GM18499 (cell line): ENCODE measurements at regions not wholly inside any gene's neighbourhood (a gene's known extent, or its start where the extent isn't known, plus 50 kb on each side); places are given as distances from the start of the nearest gene placed in this dataset.
"Not testable (repeated sequence)": the region's sequence is repeated elsewhere in the genome, so short reads cannot be mapped to it uniquely, and the experiment has no call there.

Experiments used
- ATAC-seq: cut with Tn5 transposase; IDR thresholded peaks from one replicate; pipeline ENCODE4 v1.9.1; 2021; ENCODE audit warnings: moderate number of reproducible peaks; ENCODE audit not compliant: insufficient read depth, unreplicated experiment

DNA sequence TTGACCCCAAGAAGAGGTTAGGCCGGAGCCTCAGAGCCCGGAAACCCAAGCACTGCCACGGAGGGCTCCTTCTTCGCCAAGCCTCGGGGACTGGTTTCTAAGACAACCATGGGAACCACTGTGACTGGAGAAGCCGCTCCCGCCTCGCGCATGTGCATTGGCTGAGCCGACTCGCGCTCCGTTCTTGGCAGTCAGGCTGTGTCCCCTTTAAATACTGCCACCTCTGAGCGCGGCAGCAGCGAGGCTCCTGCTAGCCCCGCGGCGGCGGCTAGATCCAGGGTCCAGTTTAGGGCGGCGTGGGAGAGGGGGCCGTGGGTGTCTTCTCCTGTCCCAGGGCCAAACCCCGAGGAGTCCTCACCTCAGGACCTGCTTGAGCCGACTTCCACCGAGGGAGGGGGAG is 457.1 kb upstream of the ZNG1F start:
- not testable (repeated sequence) for ATAC-seq

DNA sequence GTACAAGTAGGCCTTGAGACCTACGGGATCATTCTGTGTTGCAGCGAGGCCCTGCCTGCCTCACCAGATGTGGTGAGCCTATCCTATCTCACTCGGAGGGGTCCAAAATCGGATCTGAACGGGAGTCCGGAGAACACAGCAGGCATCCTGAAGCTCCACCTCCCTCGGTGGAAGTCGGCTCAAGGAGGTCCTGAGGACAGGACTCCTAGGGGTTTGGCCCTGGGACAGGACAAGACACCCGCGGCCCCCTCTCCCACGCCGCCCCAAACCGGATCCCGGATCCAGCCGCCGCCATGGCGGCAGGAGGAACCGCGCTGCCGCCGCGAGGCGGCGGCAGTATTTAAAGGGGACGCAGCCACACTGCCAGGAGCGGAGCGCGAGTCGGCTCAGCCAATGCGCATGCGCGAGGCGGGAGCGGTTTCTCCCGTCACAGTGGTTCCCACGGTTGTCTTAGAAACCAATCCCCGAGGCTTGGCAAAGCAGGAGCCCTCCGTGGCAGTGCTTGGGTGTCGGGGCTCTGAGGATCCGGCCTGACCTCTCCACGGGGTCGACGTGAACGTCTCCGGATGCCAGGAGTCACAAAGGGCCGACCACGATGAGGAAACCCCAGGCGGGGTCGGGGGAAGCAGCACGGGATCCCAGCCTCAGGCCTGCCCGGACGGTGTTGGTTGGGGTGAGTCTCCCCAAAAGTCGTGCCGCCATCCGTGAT is 454.6 kb upstream of the ZNG1F start:
- ATAC-seq = peak; percentile 80

- not testable (repeated sequence) for ATAC-seq
Measured at GRCh38 chr9:41633726-41634125, 444.6 kb upstream of the ZNG1F start.

DNA sequence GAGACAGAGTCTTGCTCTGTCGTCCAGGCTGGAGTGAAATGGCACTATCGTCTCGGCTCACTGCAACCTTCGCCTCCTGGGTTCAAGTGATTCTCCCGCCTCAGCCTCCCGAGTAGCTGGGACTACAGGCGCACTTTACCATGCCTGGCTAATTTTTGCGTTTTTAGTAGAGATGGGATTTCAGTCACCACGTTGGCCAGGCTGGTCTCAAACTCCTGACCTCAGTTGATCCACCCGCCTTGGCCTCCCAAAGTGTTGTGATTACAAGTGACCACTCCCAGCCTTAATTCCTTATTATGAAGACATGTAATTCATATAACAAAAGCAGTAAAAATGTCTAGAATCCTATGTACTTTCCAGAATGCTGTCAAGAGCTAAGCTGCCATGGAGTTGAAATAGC is 434.5 kb upstream of the ZNG1F start:
- ATAC-seq = not testable (repeated sequence)

DNA sequence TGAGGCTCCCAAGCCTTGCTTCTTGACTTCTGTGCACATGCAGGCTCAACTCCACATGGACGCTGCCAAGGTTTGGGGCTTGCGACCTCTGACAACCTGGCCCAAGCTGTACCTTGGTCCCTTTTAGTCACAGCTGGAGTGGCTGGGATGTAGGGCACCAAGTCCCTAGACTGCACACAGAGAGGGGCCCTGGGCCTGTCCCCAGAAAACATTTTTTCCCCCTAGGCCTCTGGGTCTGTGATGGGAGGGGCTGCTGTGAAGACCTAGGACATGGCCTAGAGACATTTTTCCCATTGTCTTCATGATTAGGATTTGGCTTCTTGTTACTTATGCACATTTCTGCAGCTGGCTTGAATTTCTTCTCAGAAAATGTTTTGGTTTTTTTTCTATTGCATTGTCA is 430.1 kb upstream of the ZNG1F start:
- not testable (repeated sequence) for ATAC-seq

DNA sequence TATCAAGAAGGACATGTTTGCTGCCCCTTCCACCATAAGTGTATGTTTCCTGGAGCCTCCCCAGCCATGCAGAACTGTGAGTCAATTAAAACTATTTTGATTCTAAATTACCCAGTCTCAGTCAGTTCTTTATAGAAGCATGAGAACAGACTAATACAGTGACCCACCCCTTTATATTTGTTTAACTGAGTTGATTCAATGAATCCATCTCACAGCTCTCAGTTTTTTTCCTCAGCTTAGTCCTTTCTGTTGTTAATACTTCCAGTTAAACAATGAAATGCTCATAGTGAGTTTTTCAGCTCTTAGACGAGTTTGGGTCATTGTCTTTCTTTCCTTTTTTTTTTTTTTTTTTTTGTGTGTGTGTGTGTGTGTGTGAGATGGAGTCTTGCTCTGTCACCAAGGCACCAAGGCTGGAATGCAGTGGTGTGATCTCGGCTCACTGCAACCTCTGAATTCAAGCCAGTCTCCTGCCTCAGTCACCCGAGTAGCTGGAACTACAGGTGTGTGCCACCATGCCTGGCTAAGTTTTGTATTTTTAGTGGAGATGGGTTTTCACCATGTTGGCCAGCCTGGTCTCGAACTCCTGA is 417.9 kb upstream of the ZNG1F start:
- not testable (repeated sequence) for ATAC-seq

DNA sequence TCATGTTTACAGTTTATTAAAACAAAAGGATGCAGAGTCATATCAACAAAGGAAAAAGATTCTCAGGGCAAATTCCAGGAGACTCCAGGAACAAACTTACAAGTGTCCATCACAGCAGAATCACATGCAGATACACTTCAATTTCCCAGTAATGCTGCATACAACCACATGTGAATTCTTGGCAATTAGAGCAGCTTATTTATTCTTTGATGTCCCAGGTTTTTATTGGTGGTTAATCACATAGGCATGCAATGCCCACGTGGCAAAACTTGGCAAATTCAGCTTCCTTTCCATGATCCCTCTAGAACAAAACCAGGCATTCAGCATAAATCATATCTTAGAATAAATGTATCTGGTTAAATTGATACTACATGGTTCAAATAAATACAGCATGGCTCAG is 376.5 kb upstream of the ZNG1F start:
- ATAC-seq = not testable (repeated sequence)
